ENCODE measurements at regions not wholly inside any gene's neighbourhood (a gene's known extent, or its start where the extent isn't known, plus 50 kb on each side); places are given as distances from the start of the nearest gene placed in this dataset.

- no peaks in the 10 kb centered on the region for H3K4me1 ChIP-seq (ENCODE audit: insufficient read depth, low read length)
- DNase-seq = no peak
- no peak for TF ChIP-seq CTCF (conservative IDR thresholded peaks at IDR 0.05)
- no peak overlapping the region for H3K23ac ChIP-seq (ENCODE audit: insufficient read length, low read depth, low read length)
- no peaks in the 10 kb centered on the region for H3K79me2 ChIP-seq (ENCODE audit: insufficient read depth, low read length)
- Mint-ChIP-seq H3K4me1 (peaks cover 29 to 31% of the 10 kb centered on the region in 2 experiments), H3K4me3 (no peak overlapping the region), H3K27me3 (ENCODE audit: low read depth) (peaks cover 11% of the 10 kb centered on the region), H3K36me3 (ENCODE audit: insufficient read depth in 1 of 3, low read depth in 3 of 3) (peaks cover 0 to 10% (median 0%) of the 10 kb centered on the region in 3 experiments; a peak in 2 of 7 replicates), H3K27ac (no peak overlapping the region), H3K9me3 (peaks cover 4 to 9% of the 10 kb centered on the region in 2 experiments; a peak in 4 of 5 replicates)
- H3K27ac ChIP-seq (ENCODE audit: insufficient read length, low read depth, low read length) = no peak overlapping the region
- H3K18ac ChIP-seq (ENCODE audit: insufficient read length, low read depth, low read length) = no peak overlapping the region
- no peak overlapping the region for H3K4ac ChIP-seq (ENCODE audit: low read depth, low read length)
- H3K9me3 ChIP-seq (ENCODE audit: control insufficient read depth, low read depth, low read length) = no peaks in the 10 kb centered on the region
- no peak overlapping the region for H4K8ac ChIP-seq (replicated peaks; ENCODE audit: insufficient read length, low read depth, low read length)
- H2BK5ac ChIP-seq (ENCODE audit: insufficient read length, low read length) = no peak overlapping the region
- H3T11ph ChIP-seq (ENCODE audit: low read length) = no peak overlapping the region
- H4K20me1 ChIP-seq (ENCODE audit: control insufficient read depth, insufficient read depth, insufficient read length) = no peaks in the 10 kb centered on the region
- no peak overlapping the region for H2BK120ac ChIP-seq (ENCODE audit: low read depth, low read length, poor library complexity, severe bottlenecking)
- no peak overlapping the region for H2AFZ ChIP-seq (ENCODE audit: low read length)
- no peak overlapping the region for H2BK15ac ChIP-seq (ENCODE audit: low read depth, low read length)
- H3K79me1 ChIP-seq (ENCODE audit: insufficient read depth, low read depth, low read length, poor library complexity, severe bottlenecking) = no peaks in the 10 kb centered on the region
- no peak overlapping the region for H3K9ac ChIP-seq (ENCODE audit: extremely low read depth, insufficient read length, low read length)
- H3K27me3 ChIP-seq (ENCODE audit: insufficient read depth, low read length) = no peaks in the 10 kb centered on the region
- H3K14ac ChIP-seq (ENCODE audit: insufficient read depth, low read length) = no peak overlapping the region
- H3K23me2 ChIP-seq (ENCODE audit: insufficient read length, low read depth, low read length, poor library complexity, severe bottlenecking) = no peaks in the 10 kb centered on the region
- no peak overlapping the region for H2BK20ac ChIP-seq (ENCODE audit: low read depth, low read length, poor library complexity, severe bottlenecking)
- no peak overlapping the region for H4K5ac ChIP-seq (ENCODE audit: insufficient read length, low read depth, low read length)
- H4K91ac ChIP-seq (ENCODE audit: insufficient read length, low read depth, low read length) = no peak overlapping the region
- H3K56ac ChIP-seq (ENCODE audit: insufficient read length, low read depth, low read length) = no peak overlapping the region
- H2BK12ac ChIP-seq (ENCODE audit: insufficient read length, low read depth, low read length) = no peak overlapping the region
- WGBS (ENCODE audit: extremely low coverage, insufficient read length, low lambda C conversion rate) = no CpG with 5 or more reads among the region's 8 CpGs
- no peak overlapping the region for H2AK5ac ChIP-seq (ENCODE audit: insufficient read length, low read length)
- no peak overlapping the region for H3K4me2 ChIP-seq (ENCODE audit: insufficient read depth, insufficient read length, low read length)
These were observed 179.1 kb upstream of the SH3BP4 start for GRCh38 chr2:234772733-234773060.
